Panc1 (cell line): ENCODE measurements at regions not wholly inside any gene's neighbourhood (a gene's known extent, or its start where the extent isn't known, plus 50 kb on each side); places are given as distances from the start of the nearest gene placed in this dataset.

Source experiments
- ATAC-seq: fragments of 200-7000 bp; cut with Tn5 transposase; 2 replicates; pipeline ENCODE4 v1.9.1; 2020; ENCODE audit warnings: mild to moderate bottlenecking, moderate library complexity
- BruUV-seq: library from RNA; stranded (reverse); fragments of 400-500 nt; replicated peaks from 2 replicates; lab custom pipeline; 2021; lab: Mats Ljungman, UMichigan
- CTCF ChIA-PET: fragments of 300-600 bp; sonication (Branson Sonifier 250); formaldehyde crosslinking; loops from one replicate; lab custom pipeline; 2022; ENCODE audit warnings: antibody characterized with exemption; lab: Charles Lee
- POLR2A ChIA-PET: fragments of 300-600 bp; sonication (Branson Sonifier 250); formaldehyde crosslinking; loops from one replicate; lab custom pipeline; 2022; ENCODE audit warnings: antibody characterized with exemption; lab: Charles Lee
- DNase-seq: peaks from one replicate; pipeline ENCODE4 v3.0.0-alpha.2; 2010; ENCODE audit warnings: low read depth, low spot score
- H3K27ac ChIP-seq: 2 replicates; pipeline ENCODE4 v1.5.1; 2011; ENCODE audit warnings: mild to moderate bottlenecking, low read length, inconsistent platforms
- H3K27me3 ChIP-seq: fragments of 200-500 bp; sonication (Bioruptor generic); 2 replicates; pipeline ENCODE4 v1.6.0; 2014; ENCODE audit warnings: low read length, inconsistent platforms; ENCODE audit not compliant: control insufficient read depth, insufficient read depth
- H3K36me3 ChIP-seq: fragments of 200-500 bp; sonication (Bioruptor generic); 2 replicates; pipeline ENCODE4 v1.5.1; 2014; ENCODE audit warnings: inconsistent platforms, mild to moderate bottlenecking, low read length, moderate library complexity; ENCODE audit not compliant: control insufficient read depth, insufficient read depth
- H3K4me1 ChIP-seq: 2 replicates; pipeline ENCODE4 v1.5.1; 2011; ENCODE audit warnings: inconsistent platforms, mild to moderate bottlenecking, low read length, moderate library complexity; ENCODE audit not compliant: control insufficient read depth, insufficient read depth
- H3K4me3 ChIP-seq, 2 experiments: 2 replicates each; pipeline ENCODE4 v1.5.1; 2011 to 2012; ENCODE audit warnings: low read depth in 2 of 2, low read length in 2 of 2, mild to moderate bottlenecking in 2 of 2, inconsistent platforms in 1 of 2, moderate library complexity in 1 of 2
- H3K9me3 ChIP-seq: fragments of 200-500 bp; sonication (Bioruptor generic); 2 replicates; pipeline ENCODE4 v1.5.1; 2014; ENCODE audit warnings: low read depth, mild to moderate bottlenecking, inconsistent platforms, low read length, moderate library complexity; ENCODE audit not compliant: control insufficient read depth, insufficient read depth
- CTCF ChIP-seq: fragments of 450-650 bp; IDR thresholded peaks from 2 replicates; pipeline ENCODE4 v1.5.1; 2017; ENCODE audit warnings: mild to moderate bottlenecking
- POLR2AphosphoS5 ChIP-seq: IDR thresholded peaks from 2 replicates; pipeline ENCODE4 v1.6.1; 2012; ENCODE audit warnings: mild to moderate bottlenecking, low read depth, low read length, moderate library complexity
- SIN3A ChIP-seq: IDR thresholded peaks from 2 replicates; pipeline ENCODE4 v1.6.1; 2012; ENCODE audit warnings: low read depth, mild to moderate bottlenecking, low read length, moderate library complexity, borderline replicate concordance; ENCODE audit not compliant: insufficient read depth
- TCF7L2 ChIP-seq: IDR thresholded peaks from 2 replicates; pipeline ENCODE4 v1.6.1; 2011; ENCODE audit warnings: mild to moderate bottlenecking, low read depth, low read length, inconsistent platforms
- in situ Hi-C: cut with HindIII; loops from 2 replicates; pipeline ENCODE4 v1.10.0; 2016; ENCODE audit warnings: low sequenced_read_pairs, low pct_unique_long_range_greater_than_20kb
- intact Hi-C: fragments of 100-400 bp; cut with micrococcal nuclease; formaldehyde crosslinking; loops from one replicate; pipeline ENCODE4 v1.10.0; 2022; ENCODE audit not compliant: unreplicated experiment
- TF ChIP-seq, protein P1 (sequence below), 2 experiments: IDR thresholded peaks; 2 replicates each; pipeline ENCODE4 v1.6.1; 2011 to 2012; ENCODE audit warnings: low read depth in 2 of 2, control low read depth in 1 of 2, low read length in 1 of 2, mild to moderate bottlenecking in 1 of 2, moderate library complexity in 1 of 2; ENCODE audit not compliant: insufficient read depth in 1 of 2

DNA sequence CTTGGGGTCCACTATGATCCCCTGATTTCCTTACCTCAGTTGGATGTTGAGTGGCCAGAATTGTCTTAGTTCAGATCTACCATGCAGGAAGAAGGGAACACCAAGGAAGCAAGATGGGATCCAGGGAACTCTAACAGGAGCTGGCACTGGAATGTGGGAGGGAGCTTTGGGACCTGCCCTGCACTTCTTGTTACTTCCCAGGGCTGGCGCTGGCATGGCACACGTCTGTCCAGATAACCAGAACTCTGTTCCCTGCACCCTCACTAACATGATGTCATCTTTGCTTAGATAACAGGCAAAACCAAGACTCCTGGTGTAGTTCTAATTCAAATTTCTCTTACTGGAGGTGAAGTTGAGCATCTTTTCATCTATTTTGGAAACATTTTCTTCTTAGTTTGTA, 550.0 kb downstream of the MN1 start:
- no peaks in the 10 kb centered on the region; the same call in 1 of the 2 replicates for H3K27me3 ChIP-seq
- no peaks in the 10 kb centered on the region for H3K4me1 ChIP-seq
- no peaks in the 10 kb centered on the region for H3K9me3 ChIP-seq
- ATAC-seq = no peak
- BruUV-seq = no TSS peak
- DNase-seq = no peak
- TF ChIP-seq CTCF (no peak), POLR2AphosphoS5 (no peak), TCF7L2 (no peak), SIN3A (no peak)
- TF ChIP-seq, protein P1, sequence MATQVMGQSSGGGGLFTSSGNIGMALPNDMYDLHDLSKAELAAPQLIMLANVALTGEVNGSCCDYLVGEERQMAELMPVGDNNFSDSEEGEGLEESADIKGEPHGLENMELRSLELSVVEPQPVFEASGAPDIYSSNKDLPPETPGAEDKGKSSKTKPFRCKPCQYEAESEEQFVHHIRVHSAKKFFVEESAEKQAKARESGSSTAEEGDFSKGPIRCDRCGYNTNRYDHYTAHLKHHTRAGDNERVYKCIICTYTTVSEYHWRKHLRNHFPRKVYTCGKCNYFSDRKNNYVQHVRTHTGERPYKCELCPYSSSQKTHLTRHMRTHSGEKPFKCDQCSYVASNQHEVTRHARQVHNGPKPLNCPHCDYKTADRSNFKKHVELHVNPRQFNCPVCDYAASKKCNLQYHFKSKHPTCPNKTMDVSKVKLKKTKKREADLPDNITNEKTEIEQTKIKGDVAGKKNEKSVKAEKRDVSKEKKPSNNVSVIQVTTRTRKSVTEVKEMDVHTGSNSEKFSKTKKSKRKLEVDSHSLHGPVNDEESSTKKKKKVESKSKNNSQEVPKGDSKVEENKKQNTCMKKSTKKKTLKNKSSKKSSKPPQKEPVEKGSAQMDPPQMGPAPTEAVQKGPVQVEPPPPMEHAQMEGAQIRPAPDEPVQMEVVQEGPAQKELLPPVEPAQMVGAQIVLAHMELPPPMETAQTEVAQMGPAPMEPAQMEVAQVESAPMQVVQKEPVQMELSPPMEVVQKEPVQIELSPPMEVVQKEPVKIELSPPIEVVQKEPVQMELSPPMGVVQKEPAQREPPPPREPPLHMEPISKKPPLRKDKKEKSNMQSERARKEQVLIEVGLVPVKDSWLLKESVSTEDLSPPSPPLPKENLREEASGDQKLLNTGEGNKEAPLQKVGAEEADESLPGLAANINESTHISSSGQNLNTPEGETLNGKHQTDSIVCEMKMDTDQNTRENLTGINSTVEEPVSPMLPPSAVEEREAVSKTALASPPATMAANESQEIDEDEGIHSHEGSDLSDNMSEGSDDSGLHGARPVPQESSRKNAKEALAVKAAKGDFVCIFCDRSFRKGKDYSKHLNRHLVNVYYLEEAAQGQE (IDR thresholded peaks at IDR 0.05; ENCODE audit: insufficient read depth in 1 of 2, low read depth in 2 of 2, low read length in 1 of 2) = no peak
- H3K36me3 ChIP-seq = no peaks in the 10 kb centered on the region
- in situ Hi-C loops (no loop called here), intact Hi-C loops (no loop called here)
- H3K4me3 ChIP-seq = no peak overlapping the region
- CTCF ChIA-PET = no interaction called here
- H3K27ac ChIP-seq = no peak overlapping the region
- POLR2A ChIA-PET = no interaction called here

DNA sequence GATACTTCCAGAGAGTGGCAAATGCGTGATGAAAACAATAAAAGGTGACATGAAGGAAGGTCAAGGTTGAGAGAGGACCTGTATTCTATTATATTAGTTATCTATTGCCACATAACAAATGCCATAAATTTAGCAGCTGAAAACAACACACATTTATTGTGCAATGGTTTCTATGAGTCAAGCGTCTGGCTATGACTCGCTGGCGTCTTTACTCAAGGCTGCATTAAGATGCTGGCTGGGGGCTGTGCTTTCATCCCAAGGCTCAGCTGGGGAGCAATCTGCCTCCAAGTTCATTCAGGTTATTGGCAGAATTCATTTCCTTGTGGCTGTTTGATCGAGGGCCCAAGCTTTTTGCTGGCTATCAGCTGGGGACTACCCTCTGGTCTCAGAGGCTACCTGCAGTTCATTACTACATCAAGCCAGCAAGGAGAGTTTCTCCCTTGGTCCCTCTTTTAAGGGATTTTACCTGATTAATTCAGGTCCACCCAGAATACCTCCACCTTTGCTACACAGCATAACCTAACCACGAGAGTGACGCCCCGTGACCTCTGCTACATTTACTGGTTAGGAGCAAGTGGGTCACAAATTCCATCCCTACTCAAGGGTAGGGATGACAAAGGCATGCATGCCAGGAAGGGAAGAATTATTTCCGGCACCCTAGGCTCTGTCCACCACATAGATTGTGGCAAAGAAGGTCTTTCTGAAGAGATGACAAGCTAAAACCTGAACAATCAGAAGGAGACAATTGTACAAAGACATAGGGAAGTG, 549.1 kb downstream of the MN1 start:
- Histone ChIP-seq H3K27ac (no peak overlapping the region), H3K27me3 (no peaks in the 10 kb centered on the region; the same call in 1 of the 2 replicates), H3K4me3 (no peak overlapping the region), H3K9me3 (no peaks in the 10 kb centered on the region), H3K36me3 (no peaks in the 10 kb centered on the region), H3K4me1 (no peaks in the 10 kb centered on the region)
- no TSS peak for BruUV-seq
- ChIA-PET POLR2A (no interaction called here), CTCF (no interaction called here)
- DNase-seq (no peak), ATAC-seq (no peak)
- intact Hi-C loops = no loop called here
- TF ChIP-seq CTCF (no peak), SIN3A (no peak)
- in situ Hi-C loops = no loop called here
